ENCODE measurements at regions not wholly inside any gene's neighbourhood (a gene's known extent, or its start where the extent isn't known, plus 50 kb on each side); places are given as distances from the start of the nearest gene placed in this dataset.

- no peak for TF ChIP-seq EZH2 (IDR thresholded peaks at IDR 0.05)
- no peak for TF ChIP-seq POLR2AphosphoS5 (IDR thresholded peaks at IDR 0.05; ENCODE audit: borderline replicate concordance, low read depth, low read length)
- TF ChIP-seq FOXP2 (optimal IDR thresholded peaks at IDR 0.05; ENCODE audit: control extremely low read depth, extremely low read length, insufficient read depth): no peak
These were observed 432.1 kb upstream of the CFAP20DC start for GRCh38 chr3:59481776-59482400.
